GM19099 (cell line): ENCODE measurements at regions not wholly inside any gene's neighbourhood (a gene's known extent, or its start where the extent isn't known, plus 50 kb on each side); places are given as distances from the start of the nearest gene placed in this dataset.

Source experiments
- POLR2A ChIP-seq: IDR thresholded peaks from 3 replicates; pipeline ENCODE4 v1.6.1; 2011; ENCODE audit warnings: low read depth; ENCODE audit not compliant: insufficient read length; ENCODE audit errors: extremely low read depth

GRCh38 chr10:107913317-107914294 lies 749.1 kb upstream of the SORCS1 start:
- TF ChIP-seq POLR2A = no peak

- TF ChIP-seq POLR2A = no peak
Measured at GRCh38 chr10:107901076-107901475, 736.6 kb upstream of the SORCS1 start.

GRCh38 chr10:107900131-107900530 lies 735.6 kb upstream of the SORCS1 start:
- TF ChIP-seq POLR2A = no peak

DNA sequence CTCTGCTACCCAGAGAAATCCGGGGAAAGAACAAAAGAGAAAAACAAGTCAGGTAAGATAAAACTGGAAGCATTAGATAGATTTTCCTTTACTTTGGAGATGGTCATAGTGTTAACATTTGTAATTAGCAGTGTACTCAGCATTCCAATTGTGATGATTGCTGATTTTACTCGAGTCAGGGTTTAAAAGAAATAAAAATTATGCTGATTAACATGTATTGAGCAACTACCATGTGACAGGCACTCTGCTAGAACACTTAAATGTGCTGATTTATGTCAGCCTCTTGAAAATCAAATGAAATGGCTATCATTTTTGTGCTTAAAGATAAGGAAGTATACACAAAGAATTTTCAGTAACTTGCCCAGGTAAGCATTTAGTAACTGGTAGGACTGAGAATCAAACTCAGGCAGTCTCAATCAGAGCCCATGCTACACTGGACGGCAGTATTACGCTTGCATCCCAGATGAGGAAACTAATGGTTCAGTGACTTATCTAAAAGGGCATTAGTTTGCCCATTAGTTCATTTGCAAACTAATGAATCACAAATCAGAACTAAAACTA lies 735.1 kb upstream of the SORCS1 start:
- no peak for TF ChIP-seq POLR2A

DNA sequence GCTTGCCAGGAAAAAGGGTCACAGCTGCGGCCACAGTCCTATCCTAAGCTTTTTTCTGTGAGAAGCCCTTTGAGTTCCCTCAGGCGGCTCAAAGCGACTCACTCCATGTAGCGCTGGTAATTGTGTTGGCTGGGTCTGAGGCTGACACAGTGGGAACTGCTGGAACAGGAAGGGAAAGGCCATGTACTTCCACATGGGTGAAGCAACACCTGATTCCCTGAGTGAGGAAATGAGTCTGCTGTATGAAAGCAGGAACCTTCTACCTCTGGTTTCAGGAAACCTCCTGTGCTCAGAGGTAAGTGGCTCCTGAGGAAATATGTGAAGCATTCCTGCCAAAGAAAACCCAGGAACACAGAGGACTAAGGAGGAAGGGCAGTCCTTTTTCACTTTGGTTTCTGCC lies 734.6 kb upstream of the SORCS1 start:
- TF ChIP-seq POLR2A = no peak

DNA sequence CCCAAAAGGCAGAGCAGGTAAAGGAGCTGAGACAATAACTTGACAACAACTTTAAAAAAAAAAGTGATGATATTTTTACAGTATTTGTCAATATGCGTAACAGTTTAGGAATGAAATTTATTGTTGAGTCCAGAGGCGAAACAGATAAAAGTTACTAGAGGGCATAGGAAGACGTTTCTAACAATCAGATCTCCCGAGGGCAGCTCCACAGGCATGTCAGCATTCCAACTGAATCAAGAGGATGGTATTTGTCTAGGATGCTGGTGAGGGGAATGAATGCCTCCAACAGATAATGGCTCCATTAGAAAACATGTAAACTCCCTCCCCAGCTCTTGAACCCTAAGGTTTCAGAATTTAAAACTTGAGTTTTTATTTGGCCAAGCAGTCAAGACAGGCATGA lies 733.9 kb upstream of the SORCS1 start:
- no peak for TF ChIP-seq POLR2A

DNA sequence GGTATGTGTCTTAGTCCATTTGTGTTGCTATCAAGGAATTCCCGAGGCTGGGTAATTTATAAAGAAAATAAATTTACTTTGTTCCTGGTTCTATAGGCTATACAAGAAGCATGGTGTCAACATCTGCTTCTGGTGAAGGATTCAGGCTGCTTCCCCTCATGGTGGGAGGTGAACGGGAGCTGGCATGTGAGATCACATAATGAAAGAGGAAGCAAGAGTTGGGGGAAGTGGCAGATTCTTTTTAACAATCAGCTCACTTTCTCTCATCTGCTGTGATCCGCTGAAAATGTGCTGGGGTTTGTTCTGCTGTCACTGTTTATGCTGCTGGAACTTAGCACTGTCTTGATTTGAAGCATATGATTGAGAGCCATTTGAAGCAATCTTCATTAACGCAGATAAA lies 730.0 kb upstream of the SORCS1 start:
- no peak for TF ChIP-seq POLR2A

DNA sequence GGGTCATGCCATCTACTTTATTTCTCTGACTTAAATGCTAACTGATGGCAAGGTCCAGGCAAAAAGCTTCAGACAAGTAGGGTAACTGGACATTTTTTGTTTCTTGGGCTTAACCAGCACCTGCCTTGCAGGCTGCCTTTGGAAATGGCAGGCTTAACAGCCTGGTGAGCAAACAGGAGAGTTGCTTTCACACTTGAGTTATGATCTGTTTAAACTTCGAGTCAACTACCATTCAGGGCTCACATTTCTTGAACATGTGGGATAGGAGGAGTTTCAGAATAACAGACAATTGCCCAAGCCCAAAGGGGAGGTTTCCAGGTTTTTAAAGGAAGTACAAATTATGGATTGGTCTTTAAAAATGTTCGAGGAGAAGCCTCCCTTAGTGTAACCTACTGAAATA lies 724.6 kb upstream of the SORCS1 start:
- no peak for TF ChIP-seq POLR2A

DNA sequence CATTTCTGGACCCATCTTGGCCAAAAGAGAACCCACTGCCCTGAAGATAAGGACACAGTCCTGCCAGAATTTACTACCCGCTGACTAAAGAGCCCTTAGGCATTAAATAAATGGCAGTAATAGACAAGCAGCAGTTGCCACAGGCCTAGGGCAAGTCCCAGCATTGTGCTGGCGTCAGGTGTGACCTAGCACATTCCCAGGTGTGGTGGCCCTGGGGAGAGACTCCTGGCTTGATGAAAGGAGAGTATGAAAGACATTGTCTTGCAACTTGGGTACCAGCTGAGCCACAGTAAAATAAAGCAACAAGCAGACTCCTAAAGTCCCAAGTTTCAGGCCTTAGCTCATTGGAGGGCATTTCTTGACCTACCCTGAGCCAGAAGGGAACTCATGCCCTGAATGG lies 715.7 kb upstream of the SORCS1 start:
- TF ChIP-seq POLR2A = no peak

GRCh38 chr10:107873007-107873406 lies 708.5 kb upstream of the SORCS1 start:
- no peak for TF ChIP-seq POLR2A

DNA sequence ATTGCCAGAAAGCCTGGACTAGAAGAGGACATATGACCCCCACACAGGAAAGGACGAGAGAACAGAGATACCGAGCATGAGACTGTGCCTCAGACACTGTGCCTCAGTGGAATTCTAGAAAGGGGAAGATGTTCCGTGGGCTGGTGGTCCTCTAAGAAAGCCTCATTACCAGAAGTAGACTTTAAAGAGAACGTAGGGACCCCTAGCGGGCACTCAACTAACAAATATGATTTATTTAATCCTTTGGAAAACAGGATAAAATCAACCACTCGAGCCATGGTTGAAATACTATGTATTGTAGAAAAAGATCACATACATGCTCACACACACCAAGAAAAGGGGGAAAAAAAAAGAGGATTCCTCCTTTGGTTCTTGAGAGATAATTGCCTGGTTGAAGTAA lies 701.2 kb upstream of the SORCS1 start:
- TF ChIP-seq POLR2A = no peak

- no peak for TF ChIP-seq POLR2A
Measured at GRCh38 chr10:107859065-107859464, 694.6 kb upstream of the SORCS1 start.

DNA sequence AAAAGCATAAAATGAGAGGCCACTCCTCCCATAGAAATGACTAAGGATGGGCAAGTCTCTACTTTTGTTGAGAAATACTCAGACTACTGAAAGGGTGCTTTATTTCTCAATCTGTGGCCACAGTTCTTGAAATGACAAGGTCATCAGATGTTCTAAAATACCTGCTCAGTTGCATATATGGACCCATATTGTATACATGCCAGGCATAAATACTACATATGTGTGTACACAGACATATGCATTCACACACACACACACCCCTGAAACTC lies 691.5 kb upstream of the SORCS1 start:
- TF ChIP-seq POLR2A = no peak

GRCh38 chr10:107855301-107856046 lies 691.0 kb upstream of the SORCS1 start:
- TF ChIP-seq POLR2A = no peak

- TF ChIP-seq POLR2A = no peak
Measured at GRCh38 chr10:107848726-107849360, 684.3 kb upstream of the SORCS1 start.

DNA sequence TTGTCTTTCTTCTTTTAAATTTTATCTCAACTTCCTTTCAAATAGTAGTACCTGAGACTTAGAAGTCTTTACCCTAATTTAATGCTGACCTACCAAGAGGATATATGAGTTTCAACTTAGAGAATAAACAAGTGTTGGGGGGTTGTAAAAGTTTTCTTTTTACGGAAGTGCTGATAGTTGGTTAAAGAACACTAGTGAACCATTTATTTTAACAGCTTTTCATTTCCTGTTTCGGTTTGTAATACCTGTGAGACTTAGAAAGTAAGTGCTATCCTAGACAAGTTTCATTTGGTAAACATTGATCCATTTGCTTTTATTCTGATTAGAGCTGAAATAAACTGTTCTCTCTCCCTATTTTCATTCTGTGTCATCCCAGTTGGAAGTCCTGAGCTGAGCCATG lies 683.1 kb upstream of the SORCS1 start:
- no peak for TF ChIP-seq POLR2A

- no peak for TF ChIP-seq POLR2A
Measured at GRCh38 chr10:107834706-107835105, 670.2 kb upstream of the SORCS1 start.
